Hematopoietic multipotent progenitor cell treated with erythropoietin and hydrocortisone succinate and interleukin-3 and kit ligand, for 6 days (in vitro differentiated cells): ENCODE measurements at regions not wholly inside any gene's neighbourhood (a gene's known extent, or its start where the extent isn't known, plus 50 kb on each side); places are given as distances from the start of the nearest gene placed in this dataset.
"Not testable (repeated sequence)": the region's sequence is repeated elsewhere in the genome, so short reads cannot be mapped to it uniquely, and the experiment has no call there.

Source experiments
- DNase-seq: peaks from one replicate; pipeline ENCODE4 v3.0.0-alpha.2; 2015

DNA sequence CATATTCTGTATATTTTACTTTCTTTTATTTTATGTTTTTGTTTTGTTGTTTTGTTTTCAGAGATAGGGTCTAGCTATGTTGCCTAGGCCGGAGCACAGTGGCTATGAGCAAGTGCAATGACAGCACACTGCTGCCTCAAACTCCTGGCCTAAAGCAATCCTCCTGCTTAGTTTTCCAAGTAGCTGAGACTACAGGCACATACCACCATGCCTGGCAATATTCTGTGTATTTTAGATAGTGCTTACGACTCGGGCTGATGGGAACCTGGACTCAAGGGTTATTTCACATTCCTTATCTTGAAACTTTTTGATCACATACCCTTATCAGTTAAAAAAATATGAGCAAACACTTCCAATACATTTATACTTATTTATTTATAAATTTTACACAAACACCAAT lies 119.0 kb upstream of the STARD4 start:
- DNase-seq = no peak

DNA sequence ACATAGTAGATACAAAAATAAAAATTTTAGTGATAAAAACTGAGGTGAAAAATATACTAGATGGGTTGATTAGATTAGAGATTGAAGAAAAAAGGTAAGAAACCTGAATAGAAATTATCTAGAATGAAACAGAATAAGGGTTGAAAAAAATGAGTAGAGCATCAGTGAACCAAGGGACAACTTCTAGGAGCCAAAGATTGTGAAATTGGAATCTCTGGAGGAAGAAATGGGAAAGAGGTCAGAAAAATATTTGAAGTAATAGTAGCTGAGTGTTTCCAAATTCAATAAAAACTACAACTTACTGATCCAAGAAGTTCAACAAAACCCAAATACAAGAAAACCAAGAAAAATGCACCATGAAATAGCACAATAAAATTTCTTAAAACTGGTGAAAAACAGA lies 116.6 kb upstream of the STARD4 start:
- no peak for DNase-seq

DNA sequence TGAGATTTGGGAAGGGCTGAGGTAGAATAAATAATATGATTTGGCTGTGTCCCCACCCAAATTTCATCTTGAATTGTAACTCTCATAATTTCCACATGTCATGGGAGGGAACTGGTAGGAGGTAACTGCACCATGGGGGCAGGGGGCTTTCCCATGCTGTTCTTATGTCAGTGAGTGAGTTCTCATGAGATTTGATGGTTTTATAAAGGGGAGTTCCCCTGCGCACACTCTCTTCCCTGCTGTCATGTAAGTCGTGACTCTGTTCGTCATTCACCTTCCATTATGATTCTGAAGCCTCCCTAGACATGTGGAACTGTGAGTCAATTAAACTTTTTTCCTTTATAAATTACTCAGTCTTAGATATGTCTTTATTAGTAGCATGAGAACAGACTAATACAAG lies 115.5 kb upstream of the STARD4 start:
- DNase-seq = no peak

DNA sequence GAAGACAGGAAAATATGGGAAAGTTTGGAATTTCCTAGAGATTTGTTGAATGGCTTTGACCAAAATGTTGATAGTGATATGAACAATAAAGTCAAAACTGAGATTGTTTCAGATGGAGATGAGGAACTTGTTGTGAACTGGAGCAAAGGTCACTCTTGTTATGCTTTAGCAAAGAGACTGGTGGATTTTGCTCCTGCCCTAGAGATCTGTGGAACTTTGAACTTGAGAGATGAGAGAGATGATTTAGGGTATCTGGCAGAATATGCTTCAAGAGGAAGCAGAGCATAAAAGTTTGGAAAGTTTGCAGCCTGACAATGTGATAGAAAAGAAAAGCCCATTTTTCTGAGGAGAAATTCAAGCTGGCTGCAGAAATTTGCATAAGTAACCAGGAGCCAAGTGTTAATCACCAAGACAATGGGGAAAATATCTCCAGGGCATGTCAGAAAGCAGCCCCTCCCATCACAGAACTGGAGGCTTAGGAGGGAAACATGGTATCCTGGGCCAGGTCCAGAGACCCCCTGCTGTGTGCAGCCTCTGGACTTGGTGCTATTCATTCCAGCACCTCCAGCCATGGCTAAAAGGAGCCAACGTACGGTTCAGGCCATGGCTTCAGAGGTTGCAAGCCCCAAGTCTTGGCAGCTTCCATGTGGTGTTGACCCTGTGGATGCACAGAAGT lies 114.3 kb upstream of the STARD4 start:
- DNase-seq = no peak

DNA sequence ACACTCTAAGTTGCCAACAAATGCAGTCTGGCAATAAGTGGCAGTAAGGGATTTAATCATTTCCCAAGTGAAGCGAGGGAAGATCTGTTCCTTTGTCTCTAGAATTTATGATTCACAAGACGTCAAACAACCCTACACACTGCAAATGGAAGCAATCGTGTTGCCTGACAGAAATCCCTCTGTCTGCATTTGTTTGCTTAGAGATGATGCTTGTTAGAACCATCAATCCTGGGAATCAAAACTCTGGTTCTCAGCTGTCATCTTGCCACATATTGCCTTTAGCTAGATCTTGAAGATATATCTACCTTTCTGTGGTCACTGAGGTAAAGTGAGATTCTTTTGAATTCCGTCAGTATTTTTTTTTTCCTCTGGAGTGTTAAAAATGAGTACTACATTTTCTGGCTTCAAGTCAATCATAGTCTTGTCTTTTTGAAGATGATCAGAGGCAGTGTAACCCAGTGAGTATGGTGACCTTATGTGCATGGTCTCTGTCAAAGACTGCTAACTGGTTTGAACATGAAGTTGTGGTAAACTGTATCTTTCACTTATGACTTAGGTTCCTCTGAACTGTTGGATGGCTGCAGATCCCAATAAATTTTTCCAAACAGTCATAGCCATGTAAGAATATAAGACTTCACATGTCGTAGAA lies 106.4 kb upstream of the STARD4 start:
- DNase-seq = no peak

DNA sequence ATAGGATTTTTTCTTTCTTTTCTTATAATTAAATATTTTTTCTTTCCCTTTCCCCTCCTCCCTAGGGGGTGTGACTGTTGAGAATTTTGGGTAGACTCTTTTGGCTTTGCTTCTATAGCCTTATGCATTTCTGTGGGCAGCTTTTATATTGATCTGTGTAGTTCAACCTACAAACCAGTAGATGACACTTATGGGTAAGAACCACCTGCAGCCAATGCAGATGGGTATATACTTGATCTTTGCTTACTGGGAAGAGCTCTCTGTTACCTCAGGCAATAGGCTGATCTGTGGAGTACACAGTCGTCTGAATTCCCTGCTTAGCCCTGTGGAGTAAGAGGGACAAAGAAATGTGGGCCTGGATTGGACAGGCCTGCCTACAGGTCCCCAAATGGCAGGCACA lies 102.7 kb upstream of the STARD4 start:
- no peak for DNase-seq

DNA sequence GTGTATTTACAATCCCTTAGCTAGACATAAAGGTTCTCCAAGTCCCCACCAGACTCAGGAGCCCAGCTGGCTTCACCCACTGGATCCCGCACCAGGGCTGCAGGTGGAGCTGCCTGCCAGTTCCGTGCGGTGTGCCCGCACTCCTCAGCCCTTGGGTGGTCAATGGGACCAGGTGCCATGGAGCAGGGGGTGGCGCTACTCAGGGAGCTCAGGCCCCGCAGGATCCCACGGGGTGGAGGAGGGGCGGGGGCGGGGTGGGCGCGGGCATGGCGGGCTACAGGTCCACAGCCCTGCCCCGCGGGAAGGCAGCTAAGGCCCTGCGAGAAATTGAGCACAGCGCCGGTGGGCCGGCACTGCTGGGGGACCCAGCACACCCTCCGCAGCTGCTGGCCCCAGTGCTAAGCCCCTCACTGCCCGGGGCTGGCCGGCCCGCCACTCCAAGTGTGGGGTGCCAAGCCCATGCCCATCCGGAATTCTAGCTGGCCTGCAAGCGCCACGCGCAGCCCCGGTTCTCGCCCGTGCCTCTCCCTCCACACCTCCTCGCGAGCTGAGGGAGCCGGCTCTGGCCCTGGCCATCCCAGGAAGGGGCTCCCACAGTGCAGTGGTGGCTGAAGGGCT lies 99.8 kb upstream of the STARD4 start:
- DNase-seq = not testable (repeated sequence)

DNA sequence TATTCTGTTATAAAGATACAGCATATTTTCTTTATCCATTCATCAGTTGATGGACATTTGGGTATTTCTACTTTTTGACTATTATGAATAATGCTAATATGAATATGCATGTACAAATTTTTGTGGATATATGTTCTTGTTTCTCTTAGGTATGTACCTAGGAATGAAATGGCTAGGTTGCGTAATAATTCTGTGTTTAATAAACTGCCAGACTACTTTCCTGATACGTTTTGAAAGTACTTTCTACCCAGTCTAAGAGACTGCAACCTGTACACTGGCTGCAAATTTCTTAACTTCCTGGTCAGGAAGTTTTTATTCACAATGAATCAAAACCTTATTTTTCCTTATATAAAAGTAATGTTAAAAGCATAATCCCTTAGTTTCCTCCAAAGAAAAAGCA lies 93.9 kb upstream of the STARD4 start:
- DNase-seq = no peak

GRCh38 chr5:111603446-111603827 lies 91.1 kb upstream of the STARD4 start:
- no peak for DNase-seq

DNA sequence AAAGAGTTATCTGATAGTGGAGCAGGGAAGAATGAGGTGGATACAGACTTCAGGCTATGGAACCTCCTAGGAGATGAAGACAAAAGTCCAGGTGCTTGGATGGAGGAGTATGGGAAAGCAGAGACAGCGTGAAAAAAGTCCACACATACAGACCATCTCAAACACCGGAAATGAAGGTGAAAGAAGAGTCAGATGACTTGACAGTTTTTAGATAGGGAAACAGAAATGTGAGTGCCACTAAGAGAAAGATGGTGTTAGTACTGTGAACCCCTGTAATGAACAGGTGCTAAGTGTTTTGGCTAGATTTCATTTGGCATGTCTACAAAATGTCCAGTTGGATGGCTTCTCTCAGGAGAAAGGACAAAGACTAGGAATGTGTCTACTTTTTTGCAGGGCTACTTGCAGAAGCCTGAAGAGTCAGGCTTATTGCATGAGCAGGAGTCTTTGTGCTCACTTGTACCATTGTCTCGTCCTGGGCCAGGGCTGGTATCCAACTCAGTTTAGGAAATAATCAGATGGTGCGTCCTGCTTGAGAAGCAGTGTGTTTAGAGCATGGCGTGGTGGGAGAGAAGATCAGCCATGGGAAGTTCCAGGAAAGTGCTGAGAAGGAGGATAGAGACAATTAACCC lies 90.6 kb upstream of the STARD4 start:
- no peak for DNase-seq

DNA sequence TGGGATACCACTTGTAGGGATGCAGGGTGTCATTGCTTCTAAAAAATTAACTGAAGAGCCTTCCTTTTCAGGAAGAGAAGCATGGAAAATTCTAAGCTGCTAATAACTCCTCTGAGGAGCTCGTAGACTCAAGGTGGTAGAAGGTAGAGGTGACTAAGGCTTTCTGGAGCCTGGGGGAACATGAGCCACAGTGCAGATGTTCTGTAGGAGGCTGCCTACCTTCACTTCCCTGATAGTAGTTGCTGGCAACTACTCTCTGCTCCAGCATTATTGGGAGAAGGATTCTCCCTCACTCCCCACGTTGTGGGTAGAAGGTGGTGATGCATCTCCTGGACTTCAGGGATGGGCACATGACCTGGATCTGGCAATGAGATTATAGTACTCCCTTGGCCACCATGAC lies 86.7 kb upstream of the STARD4 start:
- no peak for DNase-seq

DNA sequence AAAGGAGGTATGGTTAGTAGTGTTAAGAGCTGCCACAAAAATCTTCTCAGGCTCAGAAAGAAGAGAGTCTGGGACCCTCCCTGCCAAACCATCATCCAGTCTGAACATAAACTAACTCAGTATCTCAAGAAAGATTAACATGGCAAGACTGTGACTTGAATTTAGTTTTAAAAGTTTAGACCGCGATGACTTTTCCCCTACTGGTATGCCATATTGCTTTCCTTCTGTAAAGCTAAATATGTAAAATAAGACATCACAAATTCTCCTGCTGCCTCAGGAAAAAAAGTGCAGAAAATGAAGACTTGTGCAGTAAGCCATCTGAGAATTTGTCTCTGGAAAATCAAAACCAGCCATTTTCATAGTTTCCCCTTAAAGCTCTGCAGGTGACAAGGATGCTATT lies 85.2 kb upstream of the STARD4 start:
- no peak for DNase-seq

DNA sequence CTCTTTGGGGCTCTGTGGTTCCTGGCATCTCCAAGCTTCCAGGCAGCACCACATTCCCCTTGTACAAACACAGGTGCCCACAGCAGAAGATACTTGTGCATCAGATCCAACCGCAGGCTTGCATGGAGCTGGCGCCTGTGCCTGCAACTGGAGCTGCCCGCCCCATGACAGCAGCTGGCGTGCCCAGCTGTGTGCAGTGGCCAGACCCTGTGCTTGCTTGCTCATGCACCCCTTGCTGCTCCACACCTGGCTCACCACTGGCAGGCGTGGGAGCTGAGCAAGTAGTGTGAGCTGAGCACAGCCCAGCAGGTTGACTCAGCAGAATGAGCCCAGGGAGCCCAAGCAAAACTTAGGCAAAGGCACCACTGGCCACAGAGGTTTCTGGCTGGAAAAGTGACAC lies 84.4 kb upstream of the STARD4 start:
- DNase-seq = no peak

DNA sequence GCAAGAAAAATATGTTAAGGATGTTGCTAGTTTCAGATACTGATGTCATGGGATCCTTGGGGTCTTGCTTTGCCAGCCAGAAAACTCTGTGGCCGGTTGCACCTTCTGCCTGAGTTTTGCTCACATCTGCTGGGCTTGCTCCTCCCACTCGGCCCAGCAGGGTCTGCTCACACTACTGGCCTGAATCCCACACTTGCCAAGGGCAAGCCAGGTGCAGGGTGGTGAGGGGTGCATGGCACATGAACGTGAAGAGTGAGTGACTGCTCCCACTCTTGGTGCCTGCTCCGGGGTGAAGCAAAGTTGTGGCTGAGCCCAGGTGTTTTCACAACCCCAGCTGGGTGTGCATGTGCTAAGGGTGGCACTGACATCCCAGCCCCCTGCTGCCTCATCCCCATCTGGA lies 83.1 kb upstream of the STARD4 start:
- DNase-seq = no peak

DNA sequence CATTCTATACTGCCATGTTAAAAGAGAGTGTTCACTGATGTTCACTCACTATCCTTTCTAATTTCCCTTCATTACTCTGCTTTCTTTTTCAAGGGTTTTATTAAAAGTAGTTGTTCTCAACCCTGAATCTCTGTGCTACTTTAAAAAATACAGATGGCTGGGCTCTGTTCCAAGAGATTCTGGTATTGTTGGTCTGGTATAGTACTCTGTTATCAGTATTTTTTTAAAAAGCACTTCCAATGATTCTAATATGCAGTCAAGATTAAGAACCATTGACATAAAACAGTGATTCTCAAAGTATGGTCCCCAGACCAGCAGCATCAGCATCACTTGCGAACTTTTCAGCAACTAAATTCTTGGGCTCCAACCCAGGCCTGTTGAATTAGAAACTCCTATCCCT lies 77.0 kb upstream of the STARD4 start:
- DNase-seq = no peak

DNA sequence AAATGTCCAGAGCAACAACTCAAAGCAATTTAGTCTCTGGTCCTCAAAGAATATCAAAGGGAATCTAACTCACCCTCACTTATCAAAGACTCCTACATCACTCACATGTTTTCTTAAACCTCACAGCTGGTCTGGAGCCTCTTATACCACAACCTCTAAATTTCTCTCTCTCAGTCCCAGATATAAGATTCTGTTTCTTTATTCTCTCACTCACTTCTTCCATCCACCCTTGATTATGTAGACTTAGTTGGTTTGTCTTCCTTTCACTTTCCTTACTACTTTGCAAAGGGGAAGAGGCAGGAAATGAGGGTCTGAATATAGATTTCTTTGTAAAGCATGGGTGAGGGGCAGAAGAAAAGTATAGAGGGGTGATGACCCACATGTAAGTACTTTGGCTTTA lies 75.4 kb upstream of the STARD4 start:
- DNase-seq = no peak

GRCh38 chr5:111585946-111586345 lies 73.6 kb upstream of the STARD4 start:
- no peak for DNase-seq

DNA sequence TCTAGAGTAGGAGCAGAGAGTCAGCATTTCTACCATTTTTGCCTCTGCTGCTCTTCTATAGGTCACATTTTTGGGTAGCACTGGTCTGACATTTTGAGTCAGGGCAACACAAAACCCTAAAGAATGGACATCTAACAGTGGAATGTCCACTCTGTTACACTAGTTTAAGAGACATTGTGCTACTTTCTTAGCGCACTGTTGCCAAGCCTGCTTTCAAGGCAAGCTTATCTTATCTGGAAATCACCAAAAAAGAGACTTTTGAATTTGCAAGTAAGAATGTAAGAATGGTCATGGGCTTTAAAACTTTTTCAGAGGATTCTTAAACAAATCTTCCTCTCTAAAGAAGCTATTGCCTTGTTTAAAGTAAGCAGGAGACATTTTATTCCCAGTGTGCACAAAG lies 73.0 kb upstream of the STARD4 start:
- DNase-seq = no peak

GRCh38 chr5:111584651-111585050 lies 72.3 kb upstream of the STARD4 start:
- no peak for DNase-seq

GRCh38 chr5:111583758-111584203 lies 71.4 kb upstream of the STARD4 start:
- no peak for DNase-seq

GRCh38 chr5:111582993-111583601 lies 70.8 kb upstream of the STARD4 start:
- DNase-seq = peak; percentile 17

DNA sequence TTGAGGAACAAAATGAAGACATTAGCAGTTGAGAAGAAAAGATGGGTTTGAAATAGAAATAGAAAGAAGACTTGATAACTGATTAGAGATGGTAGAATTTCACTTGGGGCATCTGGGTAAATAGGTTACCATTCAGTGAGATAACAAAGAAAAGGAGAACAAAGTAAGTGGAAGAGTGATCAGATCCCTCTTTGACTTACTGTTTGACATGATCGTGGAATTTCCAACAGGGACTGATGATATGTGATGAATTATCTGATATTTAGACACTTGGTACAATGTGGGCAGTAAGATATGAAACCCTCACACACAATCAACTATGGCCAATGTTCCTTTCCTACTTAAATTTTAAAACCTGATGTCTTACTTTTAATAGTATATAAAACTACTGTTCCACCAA lies 70.1 kb upstream of the STARD4 start:
- no peak for DNase-seq

DNA sequence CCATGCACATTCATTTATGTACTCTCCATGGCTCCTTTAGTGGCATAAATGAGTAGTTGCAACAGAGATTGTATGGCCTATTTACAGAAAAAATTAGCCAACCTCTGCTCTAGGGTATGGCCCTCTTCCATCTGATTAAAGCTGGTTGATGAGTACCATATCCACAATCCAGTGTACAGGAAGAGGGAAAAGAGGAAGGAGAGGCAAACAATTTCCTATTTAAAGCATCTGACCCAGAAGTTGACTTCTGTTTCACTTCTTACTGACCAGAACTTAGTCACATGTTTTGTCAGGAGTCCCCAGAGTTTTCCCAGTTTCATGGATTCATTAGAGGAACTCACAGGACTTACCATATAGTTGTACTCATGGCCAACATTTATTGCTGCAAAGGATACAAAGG lies 68.6 kb upstream of the STARD4 start:
- no peak for DNase-seq

DNA sequence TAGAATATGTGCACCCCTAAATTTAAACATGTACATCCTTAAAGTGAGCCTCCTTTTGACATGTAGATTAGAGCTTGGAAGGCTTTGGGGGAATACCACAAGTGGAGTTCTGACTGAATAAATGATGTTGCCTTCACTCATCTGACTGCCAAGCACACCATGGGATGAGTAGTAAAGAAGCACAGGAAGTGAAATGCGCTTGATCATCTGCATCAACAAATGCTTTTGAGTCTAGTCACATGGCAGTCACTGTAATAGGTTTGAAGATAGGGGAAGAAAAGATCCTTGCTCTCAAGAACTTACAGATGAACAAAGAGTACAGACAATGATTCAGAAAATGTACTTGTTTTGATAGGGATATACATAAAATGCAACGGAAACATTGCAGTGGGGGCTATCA lies 62.0 kb upstream of the STARD4 start:
- DNase-seq = no peak
